Liver (tissue), 3 donors: ENCODE measurements at regions not wholly inside any gene's neighbourhood (a gene's known extent, or its start where the extent isn't known, plus 50 kb on each side); places are given as distances from the start of the nearest gene placed in this dataset.

Experiments used
- EGR1 ChIP-seq, 2 donors: IDR thresholded peaks; 2 replicates each; pipeline ENCODE4 v1.6.1; 2016 to 2018; ENCODE audit warnings: antibody characterized with exemption in 2 of 2, low read depth in 2 of 2
- GABPA ChIP-seq, 2 donors: IDR thresholded peaks in 1 of 2; conservative IDR thresholded peaks in 1 of 2; 2 replicates each; pipeline ENCODE4 v1.6.1; 2016; ENCODE audit warnings: antibody characterized with exemption in 2 of 2, mild to moderate bottlenecking in 1 of 2, moderate library complexity in 1 of 2
- HNF4A ChIP-seq, 2 donors: conservative IDR thresholded peaks; 2 replicates each; pipeline ENCODE4 v1.6.1; 2016; ENCODE audit warnings: antibody characterized with exemption in 2 of 2, mild to moderate bottlenecking in 2 of 2
- HNF4G ChIP-seq: IDR thresholded peaks from 2 replicates; pipeline ENCODE4 v1.6.1; 2016; ENCODE audit warnings: antibody characterized with exemption
- JUND ChIP-seq, 2 donors: IDR thresholded peaks; 2 replicates each; pipeline ENCODE4 v1.6.1; 2016; ENCODE audit warnings: antibody characterized with exemption in 2 of 2
- RAD21 ChIP-seq, 2 donors: IDR thresholded peaks; 2 replicates each; pipeline ENCODE4 v1.6.1; 2016; ENCODE audit warnings: antibody characterized with exemption in 2 of 2, mild to moderate bottlenecking in 2 of 2
- REST ChIP-seq: IDR thresholded peaks from 2 replicates; pipeline ENCODE4 v1.6.1; 2016; ENCODE audit warnings: antibody characterized with exemption, mild to moderate bottlenecking
- TAF1 ChIP-seq: conservative IDR thresholded peaks from 2 replicates; pipeline ENCODE4 v1.6.1; 2016; ENCODE audit warnings: antibody characterized with exemption, mild to moderate bottlenecking
- YY1 ChIP-seq: IDR thresholded peaks from 2 replicates; pipeline ENCODE4 v1.6.1; 2016; ENCODE audit warnings: antibody characterized with exemption, mild to moderate bottlenecking
- TF ChIP-seq, protein P1 (sequence below): fragments of 150-350 bp; IDR thresholded peaks from 2 replicates; pipeline ENCODE4 v1.5.1; 2017; ENCODE audit warnings: improper control_type of control experiment, low read depth, low read length; ENCODE audit not compliant: missing input control
- TF ChIP-seq, protein P2 (sequence below): IDR thresholded peaks from 2 replicates; pipeline ENCODE4 v1.6.1; 2016; ENCODE audit warnings: antibody characterized with exemption
- TF ChIP-seq, protein P3 (sequence below): IDR thresholded peaks from 2 replicates; pipeline ENCODE4 v1.6.1; 2016; ENCODE audit warnings: antibody characterized with exemption
- TF ChIP-seq, protein P4 (sequence below): IDR thresholded peaks from 2 replicates; pipeline ENCODE4 v1.6.1; 2016; ENCODE audit warnings: antibody characterized with exemption
- donor health status: healthy.
- donor health status: healthy.

DNA sequence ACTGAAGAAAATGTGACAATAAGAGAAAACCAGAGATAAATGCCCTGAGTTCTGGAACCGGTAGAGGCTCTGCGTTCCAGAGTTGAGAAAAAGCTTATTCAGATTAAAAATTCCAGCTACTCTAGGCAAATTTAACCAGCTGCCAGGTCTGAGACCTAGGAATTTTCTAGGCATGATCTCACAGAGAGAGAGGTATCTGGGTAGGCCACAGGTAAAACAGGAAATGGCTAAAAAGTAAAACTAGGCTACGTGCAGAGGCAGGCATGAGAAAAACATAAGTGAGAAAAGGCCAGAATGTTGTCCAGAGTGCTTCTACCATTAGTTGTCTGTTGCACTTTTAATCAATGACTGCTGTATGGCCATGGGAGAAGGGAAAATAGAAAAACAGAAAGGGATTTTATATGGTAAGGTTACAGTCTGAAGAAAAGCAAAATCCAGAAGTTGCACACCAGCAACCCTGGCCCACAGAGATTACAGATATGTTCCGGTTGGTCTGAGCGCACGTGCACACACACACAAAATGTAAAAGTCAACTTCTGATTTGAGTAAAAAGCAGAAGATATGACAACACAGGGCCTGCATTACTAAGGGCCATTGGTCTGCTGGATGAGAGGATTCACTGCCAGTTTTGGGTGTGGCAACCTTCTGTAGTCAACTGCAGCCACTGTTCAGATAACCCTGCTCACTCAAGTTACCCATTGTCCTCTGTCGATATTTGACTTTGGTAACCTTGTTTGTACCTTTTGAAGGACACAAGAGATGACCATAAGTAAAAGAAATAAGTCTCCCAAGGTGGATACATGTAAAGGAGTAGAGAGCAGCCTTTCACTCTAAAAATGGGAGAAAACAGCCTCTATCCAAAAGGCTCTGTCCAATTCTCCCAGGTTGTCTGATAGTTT lies 266.0 kb downstream of the DTWD2 start:
- TF ChIP-seq TAF1, result no peak
- TF ChIP-seq GABPA (IDR thresholded peaks at IDR 0.05 in 1 of 2, conservative IDR thresholded peaks at IDR 0.05 in 1 of 2), result no peak
- TF ChIP-seq JUND (IDR thresholded peaks at IDR 0.05), result no peak
- no peak for TF ChIP-seq HNF4G
- TF ChIP-seq, protein P1, sequence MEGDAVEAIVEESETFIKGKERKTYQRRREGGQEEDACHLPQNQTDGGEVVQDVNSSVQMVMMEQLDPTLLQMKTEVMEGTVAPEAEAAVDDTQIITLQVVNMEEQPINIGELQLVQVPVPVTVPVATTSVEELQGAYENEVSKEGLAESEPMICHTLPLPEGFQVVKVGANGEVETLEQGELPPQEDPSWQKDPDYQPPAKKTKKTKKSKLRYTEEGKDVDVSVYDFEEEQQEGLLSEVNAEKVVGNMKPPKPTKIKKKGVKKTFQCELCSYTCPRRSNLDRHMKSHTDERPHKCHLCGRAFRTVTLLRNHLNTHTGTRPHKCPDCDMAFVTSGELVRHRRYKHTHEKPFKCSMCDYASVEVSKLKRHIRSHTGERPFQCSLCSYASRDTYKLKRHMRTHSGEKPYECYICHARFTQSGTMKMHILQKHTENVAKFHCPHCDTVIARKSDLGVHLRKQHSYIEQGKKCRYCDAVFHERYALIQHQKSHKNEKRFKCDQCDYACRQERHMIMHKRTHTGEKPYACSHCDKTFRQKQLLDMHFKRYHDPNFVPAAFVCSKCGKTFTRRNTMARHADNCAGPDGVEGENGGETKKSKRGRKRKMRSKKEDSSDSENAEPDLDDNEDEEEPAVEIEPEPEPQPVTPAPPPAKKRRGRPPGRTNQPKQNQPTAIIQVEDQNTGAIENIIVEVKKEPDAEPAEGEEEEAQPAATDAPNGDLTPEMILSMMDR, result no peak
- no peak for TF ChIP-seq REST
- TF ChIP-seq EGR1 (IDR thresholded peaks at IDR 0.05; ENCODE audit: low read depth in 2 of 2), result no peak
- TF ChIP-seq, protein P2, sequence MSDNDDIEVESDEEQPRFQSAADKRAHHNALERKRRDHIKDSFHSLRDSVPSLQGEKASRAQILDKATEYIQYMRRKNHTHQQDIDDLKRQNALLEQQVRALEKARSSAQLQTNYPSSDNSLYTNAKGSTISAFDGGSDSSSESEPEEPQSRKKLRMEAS, result no peak
- TF ChIP-seq, protein P3, sequence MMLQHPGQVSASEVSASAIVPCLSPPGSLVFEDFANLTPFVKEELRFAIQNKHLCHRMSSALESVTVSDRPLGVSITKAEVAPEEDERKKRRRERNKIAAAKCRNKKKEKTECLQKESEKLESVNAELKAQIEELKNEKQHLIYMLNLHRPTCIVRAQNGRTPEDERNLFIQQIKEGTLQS, result no peak
- TF ChIP-seq, protein P4, sequence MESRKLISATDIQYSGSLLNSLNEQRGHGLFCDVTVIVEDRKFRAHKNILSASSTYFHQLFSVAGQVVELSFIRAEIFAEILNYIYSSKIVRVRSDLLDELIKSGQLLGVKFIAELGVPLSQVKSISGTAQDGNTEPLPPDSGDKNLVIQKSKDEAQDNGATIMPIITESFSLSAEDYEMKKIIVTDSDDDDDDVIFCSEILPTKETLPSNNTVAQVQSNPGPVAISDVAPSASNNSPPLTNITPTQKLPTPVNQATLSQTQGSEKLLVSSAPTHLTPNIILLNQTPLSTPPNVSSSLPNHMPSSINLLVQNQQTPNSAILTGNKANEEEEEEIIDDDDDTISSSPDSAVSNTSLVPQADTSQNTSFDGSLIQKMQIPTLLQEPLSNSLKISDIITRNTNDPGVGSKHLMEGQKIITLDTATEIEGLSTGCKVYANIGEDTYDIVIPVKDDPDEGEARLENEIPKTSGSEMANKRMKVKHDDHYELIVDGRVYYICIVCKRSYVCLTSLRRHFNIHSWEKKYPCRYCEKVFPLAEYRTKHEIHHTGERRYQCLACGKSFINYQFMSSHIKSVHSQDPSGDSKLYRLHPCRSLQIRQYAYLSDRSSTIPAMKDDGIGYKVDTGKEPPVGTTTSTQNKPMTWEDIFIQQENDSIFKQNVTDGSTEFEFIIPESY, result no peak
- TF ChIP-seq RAD21 (IDR thresholded peaks at IDR 0.05), result no peak
- TF ChIP-seq HNF4A (conservative IDR thresholded peaks at IDR 0.05), result no peak
- TF ChIP-seq YY1, result no peak
